Fibroblast of lung (primary cell): ENCODE measurements at regions not wholly inside any gene's neighbourhood (a gene's known extent, or its start where the extent isn't known, plus 50 kb on each side); places are given as distances from the start of the nearest gene placed in this dataset.

Source experiments
- DNase-seq, 2 donors: peaks; one replicate each; pipeline versions ENCODE4 v3.0.0 to v3.0.0-alpha.2; 2010; ENCODE audit warnings: low read depth in 2 of 2
- H2AFZ ChIP-seq: 2 replicates; pipeline ENCODE4 v1.5.1; 2012; ENCODE audit warnings: low read length, control low read depth, inconsistent platforms
- H3K27ac ChIP-seq: 2 replicates; pipeline ENCODE4 v1.5.1; 2011; ENCODE audit warnings: low read length, control low read depth; ENCODE audit not compliant: insufficient read depth
- H3K27me3 ChIP-seq: 2 replicates; pipeline ENCODE4 v1.5.1; 2011; ENCODE audit warnings: mild to moderate bottlenecking, low read length; ENCODE audit not compliant: control insufficient read depth, insufficient read depth
- H3K36me3 ChIP-seq: 2 replicates; pipeline ENCODE4 v1.5.1; 2011; ENCODE audit warnings: low read length; ENCODE audit not compliant: control insufficient read depth, insufficient read depth
- H3K4me1 ChIP-seq: 2 replicates; pipeline ENCODE4 v1.5.1; 2011; ENCODE audit warnings: low read length; ENCODE audit not compliant: control insufficient read depth, insufficient read depth; ENCODE audit errors: extremely low read depth
- H3K4me2 ChIP-seq: 2 replicates; pipeline ENCODE4 v1.5.1; 2011; ENCODE audit warnings: low read length, control low read depth; ENCODE audit not compliant: insufficient read depth; ENCODE audit errors: extremely low read depth
- H3K4me3 ChIP-seq, 4 experiments: fragments of 200-600 bp in 1 of 4; sonication (generic) in 1 of 4; replicated peaks in 1 of 4; 2 replicates each; pipeline ENCODE4 v1.5.1; 2011 to 2016; ENCODE audit warnings: low read length in 4 of 4, low read depth in 3 of 4, mild to moderate bottlenecking in 3 of 4, control low read depth in 2 of 4, inconsistent platforms in 1 of 4, mixed read lengths in 1 of 4; ENCODE audit not compliant: insufficient read depth in 1 of 4; ENCODE audit errors: control extremely low read depth in 1 of 4
- H3K79me2 ChIP-seq: 2 replicates; pipeline ENCODE4 v1.5.1; 2012; ENCODE audit warnings: mild to moderate bottlenecking, low read length, inconsistent platforms; ENCODE audit not compliant: control insufficient read depth, insufficient read depth
- H3K9ac ChIP-seq: 2 replicates; pipeline ENCODE4 v1.5.1; 2011; ENCODE audit warnings: mild to moderate bottlenecking, low read length, control low read depth; ENCODE audit not compliant: insufficient read depth
- H3K9me3 ChIP-seq: 2 replicates; pipeline ENCODE4 v1.5.1; 2012; ENCODE audit warnings: low read depth, low read length; ENCODE audit not compliant: control insufficient read depth, insufficient read depth
- H4K20me1 ChIP-seq: 2 replicates; pipeline ENCODE4 v1.5.1; 2011; ENCODE audit warnings: low read length; ENCODE audit not compliant: control insufficient read depth, insufficient read depth; ENCODE audit errors: extremely low read depth
- CTCF ChIP-seq, 2 donors: IDR thresholded peaks in 1 of 2; conservative IDR thresholded peaks in 1 of 2; 1 replicate in 1 of 2; 2 replicates in 1 of 2; pipeline ENCODE4 v1.5.1; 2011 to 2012; ENCODE audit warnings: low read length in 2 of 2, control low read depth in 1 of 2, inconsistent platforms in 1 of 2, low read depth in 1 of 2, mild to moderate bottlenecking in 1 of 2
- EZH2 ChIP-seq: IDR thresholded peaks from 2 replicates; pipeline ENCODE4 v1.5.1; 2012; ENCODE audit warnings: low read length, control low read depth, mild to moderate bottlenecking; ENCODE audit errors: missing control alignments

- H3K4me1 ChIP-seq = no peaks in the 10 kb centered on the region
- TF ChIP-seq EZH2 (no peak), CTCF (conservative IDR thresholded peaks at IDR 0.05 in 1 of 2, IDR thresholded peaks at IDR 0.05 in 1 of 2; ENCODE audit: low read depth in 1 of 2, low read length in 2 of 2) (no peak)
- no peaks in the 10 kb centered on the region for H3K79me2 ChIP-seq
- H4K20me1 ChIP-seq = no peaks in the 10 kb centered on the region
- no peak overlapping the region for H3K9ac ChIP-seq
- H3K9me3 ChIP-seq = no peaks in the 10 kb centered on the region
- H2AFZ ChIP-seq = no peak overlapping the region
- no peaks in the 10 kb centered on the region for H3K27me3 ChIP-seq
- H3K4me3 ChIP-seq = no peak overlapping the region
- no peak overlapping the region for H3K27ac ChIP-seq
- no peaks in the 10 kb centered on the region for H3K36me3 ChIP-seq
- H3K4me2 ChIP-seq = no peak overlapping the region
- DNase-seq = no peak
These were observed 748.8 kb downstream of the C12orf50 start for GRCh38 chr12:87280356-87280755.

GRCh38 chr12:87274594-87275245 is 754.5 kb downstream of the C12orf50 start:
- no peaks in the 10 kb centered on the region for H3K27me3 ChIP-seq
- peak; percentile 47 to 50 for DNase-seq
- H3K36me3 ChIP-seq = no peaks in the 10 kb centered on the region
- no peaks in the 10 kb centered on the region for H3K9me3 ChIP-seq
- H4K20me1 ChIP-seq = no peaks in the 10 kb centered on the region
- H2AFZ ChIP-seq = no peak overlapping the region
- H3K27ac ChIP-seq = no peak overlapping the region
- no peaks in the 10 kb centered on the region for H3K4me1 ChIP-seq
- no peak overlapping the region for H3K4me2 ChIP-seq
- H3K4me3 ChIP-seq = no peak overlapping the region
- H3K79me2 ChIP-seq = no peaks in the 10 kb centered on the region
- no peak overlapping the region for H3K9ac ChIP-seq
- TF ChIP-seq CTCF (conservative IDR thresholded peaks at IDR 0.05 in 1 of 2, IDR thresholded peaks at IDR 0.05 in 1 of 2; ENCODE audit: low read depth in 1 of 2, low read length in 2 of 2) (peak; percentile 37 to 65), EZH2 (no peak)

- Histone ChIP-seq H3K9me3 (no peaks in the 10 kb centered on the region), H3K27me3 (no peaks in the 10 kb centered on the region), H3K79me2 (no peaks in the 10 kb centered on the region), H3K4me1 (no peaks in the 10 kb centered on the region), H3K27ac (no peak overlapping the region), H2AFZ (no peak overlapping the region), H3K9ac (no peak overlapping the region), H3K4me2 (no peak overlapping the region), H3K36me3 (no peaks in the 10 kb centered on the region), H3K4me3 (no peak overlapping the region), H4K20me1 (no peaks in the 10 kb centered on the region)
- DNase-seq = peak in 1 of 2 donors; percentile 28
- TF ChIP-seq EZH2 (no peak), CTCF (conservative IDR thresholded peaks at IDR 0.05 in 1 of 2, IDR thresholded peaks at IDR 0.05 in 1 of 2; ENCODE audit: low read depth in 1 of 2, low read length in 2 of 2) (no peak)
These were observed 756.4 kb downstream of the C12orf50 start for GRCh38 chr12:87272851-87273250.
